ENCODE measurements at regions not wholly inside any gene's neighbourhood (a gene's known extent, or its start where the extent isn't known, plus 50 kb on each side); places are given as distances from the start of the nearest gene placed in this dataset.

GRCh38 chr6:21461844-21462518, 131.6 kb upstream of the SOX4 start:
- DNase-seq (ENCODE audit: low spot score in 2 of 2), result no peak
- Histone ChIP-seq H3K27ac (peak overlapping the region; percentile 39), H3K9me3 (no peaks in the 10 kb centered on the region), H3K27me3 (no peaks in the 10 kb centered on the region), H3K4me1 (peaks cover 6% of the 10 kb centered on the region), H3K4me3 (no peak overlapping the region), H3K36me3 (no peaks in the 10 kb centered on the region)
- TF ChIP-seq POLR2AphosphoS5 (IDR thresholded peaks at IDR 0.05) (no peak), POLR2A (IDR thresholded peaks at IDR 0.05) (no peak), EP300 (IDR thresholded peaks at IDR 0.05) (no peak)

GRCh38 chr6:21462519-21462852, 131.1 kb upstream of the SOX4 start:
- TF ChIP-seq POLR2A (IDR thresholded peaks at IDR 0.05) (no peak), CTCF (IDR thresholded peaks at IDR 0.05) (no peak), EP300 (IDR thresholded peaks at IDR 0.05) (no peak), POLR2AphosphoS5 (IDR thresholded peaks at IDR 0.05) (no peak)
- no peak overlapping the region for H3K4me3 ChIP-seq
- H3K4me1 ChIP-seq, result peaks cover 6% of the 10 kb centered on the region
- no peaks in the 10 kb centered on the region for H3K9me3 ChIP-seq
- no peaks in the 10 kb centered on the region for H3K36me3 ChIP-seq
- H3K27me3 ChIP-seq, result no peaks in the 10 kb centered on the region
- H3K27ac ChIP-seq, result peak overlapping the region; percentile 39
- 90% methylated on average over 2 of the region's 2 CpGs for WGBS
- DNase-seq (ENCODE audit: low spot score in 2 of 2), result no peak

- DNase-seq (ENCODE audit: low spot score in 2 of 2), result no peak
- WGBS, result 89% methylated on average over 6 of the region's 8 CpGs
Observed at GRCh38 chr6:21467091-21467490, 126.5 kb upstream of the SOX4 start.

GRCh38 chr6:21468461-21468860, 125.1 kb upstream of the SOX4 start:
- WGBS, result 38% methylated on average over 1 of the region's 1 CpG
- no peak overlapping the region for H3K4me3 ChIP-seq
- no peaks in the 10 kb centered on the region for H3K27me3 ChIP-seq
- no peak for DNase-seq (ENCODE audit: low spot score in 2 of 2)
- TF ChIP-seq CTCF (IDR thresholded peaks at IDR 0.05) (no peak), POLR2A (IDR thresholded peaks at IDR 0.05) (no peak), EP300 (IDR thresholded peaks at IDR 0.05) (no peak), POLR2AphosphoS5 (IDR thresholded peaks at IDR 0.05) (no peak)
- no peak overlapping the region for H3K27ac ChIP-seq
- H3K36me3 ChIP-seq, result no peaks in the 10 kb centered on the region
- no peaks in the 10 kb centered on the region for H3K4me1 ChIP-seq
- no peaks in the 10 kb centered on the region for H3K9me3 ChIP-seq

More at GRCh38 chr6:21467091-21467490, 126.5 kb upstream of the SOX4 start:
- H3K36me3 ChIP-seq, result no peaks in the 10 kb centered on the region
- H3K4me1 ChIP-seq, result peaks cover under 1% of the 10 kb centered on the region
- no peak overlapping the region for H3K27ac ChIP-seq
- no peak overlapping the region for H3K4me3 ChIP-seq
- no peak for TF ChIP-seq EP300 (IDR thresholded peaks at IDR 0.05)
- TF ChIP-seq POLR2AphosphoS5 (IDR thresholded peaks at IDR 0.05), result no peak
- no peak for TF ChIP-seq CTCF (IDR thresholded peaks at IDR 0.05)
- H3K9me3 ChIP-seq, result no peaks in the 10 kb centered on the region
- H3K27me3 ChIP-seq, result no peaks in the 10 kb centered on the region

GRCh38 chr6:21469213-21469612, 124.3 kb upstream of the SOX4 start:
- H3K27ac ChIP-seq, result no peak overlapping the region
- TF ChIP-seq POLR2AphosphoS5 (IDR thresholded peaks at IDR 0.05) (no peak), POLR2A (IDR thresholded peaks at IDR 0.05) (no peak), EP300 (IDR thresholded peaks at IDR 0.05) (no peak), CTCF (IDR thresholded peaks at IDR 0.05) (no peak)
- H3K27me3 ChIP-seq, result no peaks in the 10 kb centered on the region
- no peaks in the 10 kb centered on the region for H3K9me3 ChIP-seq
- H3K4me3 ChIP-seq, result no peak overlapping the region
- DNase-seq (ENCODE audit: low spot score in 2 of 2), result no peak
- H3K36me3 ChIP-seq, result no peaks in the 10 kb centered on the region
- no peaks in the 10 kb centered on the region for H3K4me1 ChIP-seq
- WGBS, result 74% methylated on average over 3 of the region's 3 CpGs

- Histone ChIP-seq H3K9me3 (no peaks in the 10 kb centered on the region), H3K27me3 (no peaks in the 10 kb centered on the region), H3K36me3 (no peaks in the 10 kb centered on the region), H3K4me1 (peaks cover 8% of the 10 kb centered on the region), H3K4me3 (no peak overlapping the region), H3K27ac (no peak overlapping the region)
- TF ChIP-seq EP300 (IDR thresholded peaks at IDR 0.05) (no peak), POLR2A (IDR thresholded peaks at IDR 0.05) (no peak), CTCF (IDR thresholded peaks at IDR 0.05) (no peak), POLR2AphosphoS5 (IDR thresholded peaks at IDR 0.05) (no peak)
- no peak for DNase-seq (ENCODE audit: low spot score in 2 of 2)
- WGBS, result 77% methylated on average over 4 of the region's 4 CpGs
Observed at GRCh38 chr6:21476112-21476511, 117.4 kb upstream of the SOX4 start.
